Prostate gland (tissue), 2 donors: ENCODE measurements at regions not wholly inside any gene's neighbourhood (a gene's known extent, or its start where the extent isn't known, plus 50 kb on each side); places are given as distances from the start of the nearest gene placed in this dataset.

Experiments used
- POLR2A ChIP-seq: fragments of 450-650 bp; IDR thresholded peaks from one replicate; pipeline ENCODE4 v1.6.1; 2016; ENCODE audit warnings: antibody characterized with exemption, mild to moderate bottlenecking
- POLR2AphosphoS5 ChIP-seq: sonication (generic); formaldehyde crosslinking; IDR thresholded peaks from one replicate; pipeline ENCODE4 v1.6.1; 2017; ENCODE audit warnings: antibody characterized with exemption
- TF ChIP-seq, protein P1 (sequence below), 4 experiments: fragments of 200-600 bp in 2 of 4; fragments of 450-650 bp in 2 of 4; sonication (generic) in 2 of 4; IDR thresholded peaks; 1 replicate in 3 of 4; 2 replicates in 1 of 4; pipeline ENCODE4 v1.5.1; 2016 to 2019; ENCODE audit warnings: antibody characterized with exemption in 4 of 4, mild to moderate bottlenecking in 2 of 4, moderate library complexity in 2 of 4

DNA sequence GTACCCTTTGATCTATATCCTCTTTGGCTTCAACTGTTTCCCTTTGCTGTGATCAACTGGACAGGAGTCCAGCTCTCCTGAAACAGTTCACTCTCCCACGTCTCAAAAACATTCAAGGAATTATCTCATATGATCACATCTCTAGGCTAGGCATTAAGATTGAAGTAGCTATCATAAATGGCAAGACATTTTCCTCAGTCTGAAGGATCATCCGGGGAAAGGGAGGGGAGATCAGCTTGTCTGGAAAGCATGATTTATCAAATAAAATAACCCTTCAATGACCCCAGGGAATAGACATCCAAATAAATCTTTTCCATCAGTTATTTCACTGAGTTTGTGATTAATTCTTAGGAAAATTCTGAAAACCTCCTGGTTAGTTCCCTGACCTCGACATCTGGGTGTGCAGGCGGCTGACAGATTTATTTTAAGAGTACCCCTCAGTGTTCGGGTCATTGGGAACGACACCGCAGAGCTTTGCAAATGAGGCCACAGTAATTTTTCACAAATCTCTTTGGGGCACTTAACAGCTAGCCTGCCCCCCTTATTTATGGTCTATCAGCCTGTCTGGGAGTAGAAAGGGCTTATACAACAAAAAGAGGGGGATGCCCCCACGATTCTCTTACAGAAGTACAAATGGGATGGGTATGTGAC, 65.8 kb downstream of the NSMCE3 start:
- TF ChIP-seq, protein P1, sequence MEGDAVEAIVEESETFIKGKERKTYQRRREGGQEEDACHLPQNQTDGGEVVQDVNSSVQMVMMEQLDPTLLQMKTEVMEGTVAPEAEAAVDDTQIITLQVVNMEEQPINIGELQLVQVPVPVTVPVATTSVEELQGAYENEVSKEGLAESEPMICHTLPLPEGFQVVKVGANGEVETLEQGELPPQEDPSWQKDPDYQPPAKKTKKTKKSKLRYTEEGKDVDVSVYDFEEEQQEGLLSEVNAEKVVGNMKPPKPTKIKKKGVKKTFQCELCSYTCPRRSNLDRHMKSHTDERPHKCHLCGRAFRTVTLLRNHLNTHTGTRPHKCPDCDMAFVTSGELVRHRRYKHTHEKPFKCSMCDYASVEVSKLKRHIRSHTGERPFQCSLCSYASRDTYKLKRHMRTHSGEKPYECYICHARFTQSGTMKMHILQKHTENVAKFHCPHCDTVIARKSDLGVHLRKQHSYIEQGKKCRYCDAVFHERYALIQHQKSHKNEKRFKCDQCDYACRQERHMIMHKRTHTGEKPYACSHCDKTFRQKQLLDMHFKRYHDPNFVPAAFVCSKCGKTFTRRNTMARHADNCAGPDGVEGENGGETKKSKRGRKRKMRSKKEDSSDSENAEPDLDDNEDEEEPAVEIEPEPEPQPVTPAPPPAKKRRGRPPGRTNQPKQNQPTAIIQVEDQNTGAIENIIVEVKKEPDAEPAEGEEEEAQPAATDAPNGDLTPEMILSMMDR (IDR thresholded peaks at IDR 0.05), result no peak
- TF ChIP-seq POLR2AphosphoS5 (no peak), POLR2A (no peak)
